Retinal pigment epithelial cell (primary cell): ENCODE measurements at regions not wholly inside any gene's neighbourhood (a gene's known extent, or its start where the extent isn't known, plus 50 kb on each side); places are given as distances from the start of the nearest gene placed in this dataset.

Experiments
- DNase-seq: peaks from one replicate; pipeline ENCODE4 v3.0.0-alpha.2; 2010; ENCODE audit warnings: low read depth
- H3K4me3 ChIP-seq: 2 replicates; pipeline ENCODE4 v1.5.1; 2011; ENCODE audit warnings: mild to moderate bottlenecking, low read length, control low read depth, moderate library complexity
- TF ChIP-seq, protein P1 (sequence below): conservative IDR thresholded peaks from 2 replicates; pipeline ENCODE4 v1.5.1; 2011; ENCODE audit warnings: low read depth, low read length, control low read depth, inconsistent platforms

DNA sequence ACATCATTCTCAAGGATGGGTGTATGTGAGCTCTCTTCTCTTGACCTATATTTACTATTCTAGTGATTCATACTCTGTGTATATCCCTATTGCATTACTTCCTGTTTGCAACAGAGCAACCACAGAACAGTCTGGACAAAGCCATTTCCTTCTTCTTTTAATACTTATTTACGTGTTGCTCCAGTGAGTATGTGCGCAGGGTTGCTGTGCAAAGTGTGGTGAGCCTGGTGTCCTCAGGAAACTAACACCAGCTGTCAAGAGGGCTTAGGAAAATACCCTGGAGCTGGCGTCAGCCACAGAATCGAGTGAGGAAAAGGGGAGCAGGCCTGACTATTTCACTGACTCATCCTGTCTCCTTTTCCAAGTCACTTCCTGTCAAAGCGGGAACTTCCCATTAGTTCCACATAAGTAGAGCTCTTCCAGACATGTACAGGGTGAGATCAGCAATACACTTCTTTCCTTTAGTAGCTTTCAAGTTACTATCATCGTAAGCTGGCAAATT lies 214.1 kb upstream of the COPS8 start:
- peak; percentile 31 for DNase-seq
- H3K4me3 ChIP-seq = no peak overlapping the region

DNA sequence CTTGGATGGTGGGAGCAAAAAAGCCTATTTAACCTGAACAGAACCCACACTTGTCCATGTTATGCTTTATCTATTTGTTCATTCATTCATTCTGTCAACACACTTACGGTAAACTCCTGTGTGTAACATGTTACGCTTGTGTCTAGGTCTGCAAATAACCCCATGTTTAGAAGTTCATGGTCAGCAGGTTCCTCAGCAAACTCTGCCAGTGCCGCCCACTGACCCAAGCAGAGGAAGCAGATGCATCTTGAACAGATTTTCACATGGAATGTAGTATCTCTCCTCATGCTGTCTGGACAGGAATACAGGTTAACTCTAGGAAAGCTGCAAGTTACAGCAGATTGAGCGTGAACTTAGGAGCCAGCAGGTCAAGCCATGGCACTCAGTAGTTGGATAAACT lies 213.7 kb upstream of the COPS8 start:
- TF ChIP-seq, protein P1, sequence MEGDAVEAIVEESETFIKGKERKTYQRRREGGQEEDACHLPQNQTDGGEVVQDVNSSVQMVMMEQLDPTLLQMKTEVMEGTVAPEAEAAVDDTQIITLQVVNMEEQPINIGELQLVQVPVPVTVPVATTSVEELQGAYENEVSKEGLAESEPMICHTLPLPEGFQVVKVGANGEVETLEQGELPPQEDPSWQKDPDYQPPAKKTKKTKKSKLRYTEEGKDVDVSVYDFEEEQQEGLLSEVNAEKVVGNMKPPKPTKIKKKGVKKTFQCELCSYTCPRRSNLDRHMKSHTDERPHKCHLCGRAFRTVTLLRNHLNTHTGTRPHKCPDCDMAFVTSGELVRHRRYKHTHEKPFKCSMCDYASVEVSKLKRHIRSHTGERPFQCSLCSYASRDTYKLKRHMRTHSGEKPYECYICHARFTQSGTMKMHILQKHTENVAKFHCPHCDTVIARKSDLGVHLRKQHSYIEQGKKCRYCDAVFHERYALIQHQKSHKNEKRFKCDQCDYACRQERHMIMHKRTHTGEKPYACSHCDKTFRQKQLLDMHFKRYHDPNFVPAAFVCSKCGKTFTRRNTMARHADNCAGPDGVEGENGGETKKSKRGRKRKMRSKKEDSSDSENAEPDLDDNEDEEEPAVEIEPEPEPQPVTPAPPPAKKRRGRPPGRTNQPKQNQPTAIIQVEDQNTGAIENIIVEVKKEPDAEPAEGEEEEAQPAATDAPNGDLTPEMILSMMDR = no peak
- no peak overlapping the region for H3K4me3 ChIP-seq
- no peak for DNase-seq

More for the DNA sequence above, 214.1 kb upstream of the COPS8 start:
- TF ChIP-seq, protein P1 = no peak

DNA sequence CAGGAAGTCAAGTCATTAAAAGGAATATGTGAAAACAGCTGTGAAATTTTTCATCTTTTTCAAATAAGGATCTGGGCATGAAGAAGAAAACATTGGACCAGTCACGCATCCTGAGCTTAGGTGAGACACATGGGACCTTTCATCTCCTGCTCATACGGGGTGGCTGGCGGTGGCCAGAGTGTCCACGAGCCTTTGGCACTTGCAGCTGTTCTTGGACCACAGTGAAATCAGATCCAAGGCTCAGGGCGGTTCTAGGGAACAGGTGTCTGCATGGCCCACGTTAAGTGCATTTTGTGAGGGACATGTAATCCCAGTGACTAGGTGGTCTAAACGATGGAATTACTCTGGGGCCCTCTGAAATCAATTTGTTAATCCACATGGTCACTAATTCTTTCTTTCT lies 212.7 kb upstream of the COPS8 start:
- H3K4me3 ChIP-seq = no peak overlapping the region
- TF ChIP-seq, protein P1 = no peak
- DNase-seq = no peak

DNA sequence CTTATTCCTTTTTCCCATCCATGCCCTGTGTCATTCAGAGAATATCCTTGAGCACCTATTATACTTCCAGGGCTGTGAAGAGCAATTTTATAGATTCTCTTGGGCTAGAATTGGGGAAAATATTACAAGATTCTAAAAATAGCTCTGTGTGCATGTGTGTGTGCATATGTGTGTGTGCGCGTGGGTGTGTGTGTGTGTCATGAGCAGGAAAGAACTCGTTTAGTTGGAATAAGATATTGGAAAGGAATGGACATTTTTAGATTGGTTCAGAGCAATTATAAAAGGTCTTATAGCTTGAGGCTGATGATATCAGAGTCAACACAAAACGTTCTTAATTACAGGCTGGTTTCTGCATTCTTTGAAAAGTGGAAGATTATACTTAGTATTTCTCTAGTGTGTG lies 212.1 kb upstream of the COPS8 start:
- TF ChIP-seq, protein P1 = no peak
- no peak overlapping the region for H3K4me3 ChIP-seq

DNA sequence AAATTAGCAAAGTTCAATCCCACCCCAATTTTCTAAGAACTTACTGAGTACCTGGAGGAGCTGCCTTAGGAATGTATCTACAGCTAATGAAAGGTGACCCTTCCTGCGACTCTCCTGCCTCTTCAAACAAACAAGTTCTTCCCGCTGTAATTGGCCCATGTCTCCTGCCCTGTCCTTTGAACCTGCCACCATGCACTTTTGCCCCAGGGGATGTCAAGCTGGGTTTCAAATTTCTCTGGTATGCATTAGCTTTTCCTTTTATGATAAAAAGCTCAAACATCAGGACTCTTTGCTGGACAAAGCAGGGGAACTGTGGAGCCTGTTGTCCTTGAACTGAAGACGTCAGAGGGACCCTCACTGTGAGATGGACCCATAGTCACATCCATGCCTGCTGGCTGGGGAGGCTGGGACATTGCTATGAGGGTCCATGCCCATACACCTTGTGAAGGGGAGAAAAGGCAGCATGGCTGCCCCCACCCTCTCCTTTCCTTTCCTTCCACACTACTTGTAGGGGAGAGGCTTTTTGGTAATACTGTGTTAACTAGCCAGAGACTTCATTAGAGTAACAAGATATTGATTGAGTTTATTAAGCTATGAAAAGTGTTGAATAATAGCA lies 210.7 kb upstream of the COPS8 start:
- TF ChIP-seq, protein P1 = no peak
- DNase-seq = no peak
- H3K4me3 ChIP-seq = no peak overlapping the region

More for the DNA sequence above, 212.1 kb upstream of the COPS8 start:
- DNase-seq = no peak

DNA sequence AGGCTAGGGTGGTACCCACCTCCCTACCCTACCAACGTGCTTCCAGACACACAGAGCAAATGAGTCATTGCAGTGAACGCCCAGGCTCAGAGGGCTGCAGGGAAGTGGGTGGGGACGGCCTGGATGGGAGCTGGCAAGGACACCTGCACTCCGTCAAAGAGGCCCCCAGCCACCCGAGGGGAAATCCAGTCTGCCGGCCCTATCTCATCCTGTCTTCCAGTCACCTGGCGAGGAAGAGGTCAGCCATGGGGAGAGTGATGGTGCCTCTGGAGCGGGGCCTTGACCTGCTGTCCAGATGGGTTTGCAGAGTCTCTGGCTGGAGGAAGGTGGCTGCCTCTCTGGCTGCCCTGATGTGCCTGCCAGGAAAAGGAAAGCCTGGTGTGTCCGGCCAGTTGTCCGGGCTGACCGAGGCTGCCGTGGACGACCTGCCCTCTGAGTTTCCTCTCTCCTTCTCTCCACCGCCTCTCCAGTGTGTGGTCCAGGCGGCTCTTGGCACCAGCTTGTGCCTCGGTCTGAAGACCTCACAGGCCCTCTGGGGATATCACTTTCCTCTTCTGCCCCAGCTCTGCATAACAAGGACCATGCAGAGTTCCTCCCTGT lies 209.7 kb upstream of the COPS8 start:
- TF ChIP-seq, protein P1 = no peak

DNA sequence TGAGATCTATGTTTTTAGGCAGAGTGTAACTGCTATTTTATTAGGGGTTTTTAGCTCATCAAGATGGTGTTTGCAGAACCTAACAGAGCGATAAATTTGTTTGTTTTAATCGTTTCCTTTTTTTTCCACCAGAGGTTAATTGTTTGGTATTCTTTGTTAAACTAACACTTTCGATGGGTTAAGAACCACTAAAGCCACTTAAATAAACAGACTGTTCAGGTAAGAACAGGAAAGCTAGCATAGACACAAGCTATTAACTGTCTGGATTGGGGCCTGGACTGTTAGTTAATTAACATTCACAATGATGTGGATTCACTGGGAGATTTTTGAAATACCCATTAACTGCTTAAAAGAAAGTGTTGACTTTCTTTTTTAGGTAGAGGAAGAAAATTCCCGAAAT lies 209.0 kb upstream of the COPS8 start:
- TF ChIP-seq, protein P1 = no peak
- H3K4me3 ChIP-seq = no peak overlapping the region
- DNase-seq = no peak

More for the DNA sequence above, 209.7 kb upstream of the COPS8 start:
- no peak overlapping the region for H3K4me3 ChIP-seq
- no peak for DNase-seq
